G401.6 (cell line): ENCODE measurements at regions not wholly inside any gene's neighbourhood (a gene's known extent, or its start where the extent isn't known, plus 50 kb on each side); places are given as distances from the start of the nearest gene placed in this dataset.

Experiments used
- FAIRE-seq: peaks from 2 replicates; lab custom pipeline; 2012; peaks lifted over from hg19 to GRCh38; lab: Jason Lieb, UNC

- no peak for FAIRE-seq
Observed at GRCh38 chr3:146308682-146309081, 57.8 kb upstream of the PLSCR4 start.

DNA sequence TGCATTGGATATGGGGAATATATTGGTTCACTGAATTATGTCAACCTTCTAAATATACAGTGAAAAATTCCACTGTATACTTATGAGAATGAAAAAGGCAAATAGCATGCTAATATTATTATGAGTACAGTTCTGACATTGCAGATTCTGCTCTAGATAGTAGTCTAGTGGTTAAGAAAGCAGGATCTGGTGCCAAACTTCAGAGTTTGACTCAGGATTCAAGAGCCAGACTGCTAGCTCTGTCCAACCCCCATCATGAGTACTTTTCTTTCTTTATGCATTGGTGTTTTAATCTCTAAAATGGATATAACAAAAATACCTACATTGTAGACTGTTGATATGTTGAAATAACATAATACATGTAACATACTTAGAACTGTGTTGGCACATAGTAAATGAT lies 57.3 kb upstream of the PLSCR4 start:
- FAIRE-seq = no peak

- FAIRE-seq = no peak
Observed at GRCh38 chr3:146307456-146307725, 56.5 kb upstream of the PLSCR4 start.

DNA sequence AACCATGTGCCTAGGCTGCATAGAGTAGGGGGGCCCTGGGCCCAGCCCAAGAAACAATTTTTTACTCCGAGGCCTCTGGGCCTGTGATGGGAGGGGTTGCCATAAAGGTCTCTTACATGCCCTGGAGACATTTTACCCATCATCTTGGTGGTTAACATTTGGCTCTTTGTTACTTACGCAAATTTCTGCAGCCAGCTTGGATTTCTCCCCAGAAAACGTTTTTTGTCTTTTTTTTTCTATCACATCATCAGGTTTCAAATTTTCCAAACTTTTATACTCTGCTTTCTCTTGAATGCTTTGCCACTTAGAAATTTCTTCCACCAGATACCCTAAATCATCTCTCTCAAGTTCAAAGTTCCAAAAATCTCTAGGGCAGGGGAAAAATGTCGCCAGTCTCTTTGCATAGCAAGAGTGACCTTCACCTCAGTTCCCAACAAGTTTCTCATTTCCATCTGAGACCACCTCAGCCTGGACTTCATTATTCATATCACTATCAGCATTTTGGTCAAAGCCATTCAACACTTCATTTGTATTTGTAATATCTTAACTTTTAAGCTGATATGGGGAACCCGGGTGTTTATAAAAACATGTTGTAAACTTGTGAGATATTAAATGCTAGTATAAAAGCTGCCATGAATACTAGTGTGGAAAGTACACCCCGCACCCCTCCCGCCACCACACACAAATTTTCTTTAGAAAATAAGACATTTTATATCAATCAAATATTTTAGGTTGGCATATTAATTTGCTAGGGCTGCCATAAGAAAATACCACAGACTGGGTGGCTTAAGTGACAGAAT lies 56.0 kb upstream of the PLSCR4 start:
- no peak for FAIRE-seq

DNA sequence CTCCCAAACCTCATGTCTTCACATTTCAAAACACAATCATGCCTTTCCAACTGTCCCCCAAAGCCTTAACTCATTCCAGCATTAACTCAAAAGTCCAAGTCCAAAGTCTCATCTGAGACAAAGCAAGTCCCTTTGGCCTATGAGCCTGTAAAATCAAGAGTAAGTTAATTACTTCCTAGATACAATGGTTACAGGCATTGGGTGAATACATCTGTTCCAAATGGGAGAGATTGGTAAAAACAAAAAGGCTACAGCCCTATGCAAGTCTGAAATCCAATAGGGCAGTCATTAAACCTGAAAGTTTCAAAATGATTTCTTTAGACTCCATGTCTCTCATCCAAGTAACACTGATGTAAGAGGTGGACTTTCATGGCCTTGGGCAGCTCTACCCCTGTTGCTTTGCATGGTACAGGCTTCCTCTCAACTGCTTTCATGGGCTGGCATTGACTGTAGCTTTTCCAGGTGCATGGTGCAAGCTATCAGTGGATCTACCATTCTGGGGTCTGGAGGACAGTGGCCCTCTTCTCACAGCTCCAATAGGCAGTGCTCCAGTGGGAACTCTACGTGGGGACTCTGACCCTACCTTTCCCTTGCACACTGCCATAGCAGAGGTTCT lies 55.0 kb upstream of the PLSCR4 start:
- no peak for FAIRE-seq

DNA sequence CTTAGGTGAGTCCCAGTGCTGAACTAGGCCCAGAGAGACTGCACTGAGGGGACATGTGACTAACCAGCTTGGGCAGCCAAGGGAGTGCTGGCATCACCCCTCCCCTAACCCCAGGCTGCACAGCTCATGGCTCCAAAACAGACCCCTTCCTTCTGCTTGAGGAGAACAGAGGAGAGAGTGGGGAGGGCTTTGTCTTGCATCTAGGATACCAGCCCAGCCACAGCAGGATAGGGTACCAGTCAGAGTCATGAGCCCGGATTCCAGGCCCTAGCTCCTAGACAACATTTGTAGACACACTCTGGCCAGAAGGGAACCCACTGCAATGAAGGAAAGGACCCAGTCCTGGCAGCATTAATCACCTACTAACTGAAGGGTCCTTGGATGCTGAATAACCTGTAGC lies 49.9 kb upstream of the PLSCR4 start:
- FAIRE-seq = no peak
